ENCODE measurements at regions not wholly inside any gene's neighbourhood (a gene's known extent, or its start where the extent isn't known, plus 50 kb on each side); places are given as distances from the start of the nearest gene placed in this dataset.
"Not testable (repeated sequence)": the region's sequence is repeated elsewhere in the genome, so short reads cannot be mapped to it uniquely, and the experiment has no call there.

DNA sequence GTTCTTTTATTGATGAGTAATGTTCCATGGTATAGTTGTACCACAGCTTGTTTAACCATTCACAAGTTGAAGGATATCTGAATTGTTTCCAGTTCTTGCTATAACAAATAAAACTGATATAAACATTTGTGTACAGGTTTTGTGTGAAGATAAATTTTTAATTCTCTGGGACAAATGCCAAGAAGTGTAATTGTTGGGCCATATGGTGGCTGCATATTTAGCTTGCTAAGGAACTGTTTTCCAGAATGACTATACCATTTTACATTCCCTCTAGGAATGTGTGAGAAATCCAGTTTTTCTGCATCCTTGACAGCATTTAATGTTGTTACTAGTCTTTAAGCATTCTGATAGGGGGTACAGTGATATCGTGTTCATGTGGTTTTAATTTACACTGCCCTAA lies 368.5 kb downstream of the KIF2B start:
- no peak for DNase-seq (ENCODE audit: low spot score)

DNA sequence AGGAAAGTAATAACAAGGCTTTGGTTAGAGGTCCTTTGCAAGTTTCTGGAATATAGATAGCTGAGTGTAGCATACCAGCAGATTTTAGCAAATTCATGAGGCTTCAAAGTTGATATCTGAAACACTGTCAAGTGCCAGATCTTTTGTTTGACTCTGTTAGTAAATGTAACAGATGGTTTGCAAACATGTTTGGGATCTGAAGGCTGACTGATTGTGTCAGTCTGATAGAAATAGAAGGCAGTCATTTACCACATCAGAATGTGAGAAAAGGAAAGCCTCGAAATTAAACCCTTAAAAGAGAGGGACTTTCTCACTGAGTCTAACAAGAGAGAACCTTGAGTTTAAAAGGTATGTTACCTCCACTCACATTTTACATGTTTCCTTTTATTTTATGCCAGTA lies 371.5 kb downstream of the KIF2B start:
- no peak for DNase-seq (ENCODE audit: low spot score)

DNA sequence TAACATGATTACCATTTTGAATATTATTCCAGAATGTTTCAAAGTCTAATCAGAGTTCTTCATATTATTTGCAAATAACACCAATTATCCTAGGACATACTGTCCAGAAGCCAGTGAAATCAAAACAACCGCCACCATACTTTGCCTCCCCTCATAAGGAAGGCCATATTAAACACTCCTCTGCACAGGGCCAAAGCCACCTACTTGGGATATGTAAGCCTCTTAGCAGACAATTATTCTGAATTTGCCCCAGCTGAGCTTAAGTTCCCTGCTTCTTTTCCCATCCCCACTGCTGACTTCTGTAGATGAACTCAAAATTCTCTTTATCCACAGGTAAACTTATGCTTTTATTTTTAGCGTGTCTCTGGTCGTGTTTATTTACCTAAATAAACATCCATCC lies 374.0 kb downstream of the KIF2B start:
- DNase-seq (ENCODE audit: low spot score): no peak

DNA sequence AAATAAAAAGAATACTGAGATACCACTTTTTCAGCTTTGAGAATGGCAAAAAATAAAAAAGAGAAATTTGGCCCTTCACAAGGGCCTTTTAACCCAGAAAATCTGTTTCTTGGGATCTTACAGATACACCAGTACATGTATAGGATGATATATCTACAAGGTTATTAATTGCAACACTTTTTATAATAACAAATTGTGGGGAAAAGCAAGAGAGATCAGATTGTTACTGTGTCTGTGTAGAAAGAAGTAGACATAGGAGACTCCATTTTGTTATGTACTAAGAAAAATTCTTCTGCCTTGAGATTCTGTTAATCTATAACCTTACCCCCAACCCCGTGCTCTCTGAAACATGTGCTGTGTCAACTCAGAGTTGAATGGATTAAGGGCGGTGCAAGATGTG lies 378.7 kb downstream of the KIF2B start:
- not testable (repeated sequence) for DNase-seq (ENCODE audit: low spot score)

DNA sequence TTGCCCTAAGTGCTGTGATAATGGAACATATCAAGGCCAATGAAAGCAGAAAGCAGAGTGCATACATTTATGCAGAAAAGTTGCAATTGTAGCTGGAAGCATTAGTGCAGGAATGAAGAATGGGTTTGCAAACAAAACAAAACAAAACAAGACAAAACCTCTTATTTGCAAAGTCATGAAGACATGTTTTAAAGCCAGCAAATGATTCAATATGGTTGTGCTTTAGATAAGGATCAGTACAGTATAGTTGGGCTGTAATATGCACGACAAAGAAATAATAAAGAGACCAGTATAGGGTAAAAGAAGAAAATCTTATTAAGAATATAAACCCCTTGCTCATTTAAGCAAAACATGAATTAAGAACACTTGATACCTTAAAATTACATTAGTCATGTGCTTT lies 398.1 kb downstream of the KIF2B start:
- no peak for DNase-seq (ENCODE audit: low spot score)

DNA sequence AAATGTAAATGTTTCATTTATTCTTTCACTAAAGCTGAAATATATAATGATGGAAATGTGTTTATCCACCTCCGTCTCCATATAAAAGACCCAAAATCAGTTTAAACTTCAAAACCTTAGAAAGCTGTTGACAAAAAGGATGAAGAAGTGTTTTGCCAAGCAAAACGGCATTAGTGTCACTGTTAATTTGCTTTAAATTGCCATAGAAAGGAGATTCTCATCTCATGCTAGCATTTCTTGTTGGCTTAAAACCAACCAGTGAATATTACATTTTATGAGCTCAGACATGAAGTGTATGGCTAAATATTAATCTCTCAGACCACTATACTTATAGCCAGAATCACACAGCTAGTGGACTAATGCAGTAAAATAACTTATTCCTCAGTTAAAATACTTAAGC lies 398.8 kb downstream of the KIF2B start:
- no peak for DNase-seq (ENCODE audit: low spot score)

DNA sequence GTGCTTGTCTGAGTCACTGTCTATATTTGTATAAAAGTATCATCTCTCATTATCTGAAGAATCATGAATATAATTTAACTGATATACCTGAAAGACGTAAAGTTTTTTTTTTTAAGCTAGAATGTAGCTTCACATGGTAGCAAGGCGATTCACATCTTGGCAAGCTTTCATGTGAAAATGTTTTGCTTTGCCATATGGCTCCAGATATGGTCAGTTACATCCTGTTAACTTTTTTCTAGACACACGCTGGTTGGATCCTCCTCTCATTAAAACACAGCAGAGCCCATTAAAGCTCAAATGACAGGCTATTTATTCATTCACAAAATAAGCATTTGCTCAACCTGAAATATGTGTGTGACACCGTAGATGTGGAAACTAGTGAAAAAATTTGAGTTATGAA lies 412.8 kb downstream of the KIF2B start:
- DNase-seq (ENCODE audit: low spot score): no peak

DNA sequence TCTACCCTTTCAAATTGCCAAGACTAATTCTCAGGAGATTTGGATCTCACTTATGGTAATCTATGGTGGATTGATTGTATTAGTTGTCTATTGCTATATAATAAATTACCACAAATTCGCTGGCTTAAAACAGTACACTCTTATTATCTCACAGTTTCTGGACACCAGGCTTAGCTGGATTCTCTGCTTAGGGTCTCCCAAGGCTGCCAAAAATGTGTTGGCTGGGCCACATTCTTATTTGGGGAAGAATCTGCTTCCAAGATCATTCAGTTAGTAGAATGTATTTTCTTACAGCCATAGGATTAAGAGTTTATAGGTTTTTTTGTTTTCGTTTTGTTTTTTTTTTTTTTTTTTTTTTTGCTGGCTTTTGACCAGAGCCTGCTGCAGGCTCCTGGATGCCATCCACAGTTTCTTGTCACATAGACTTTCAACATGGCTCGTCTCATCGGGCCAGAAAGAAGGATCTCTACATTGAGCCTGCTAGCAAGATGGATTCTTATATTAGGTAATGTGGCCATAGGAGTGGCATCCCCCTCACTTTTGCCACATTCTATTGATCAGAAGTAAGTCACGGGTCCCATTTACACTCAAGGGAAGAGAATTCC lies 415.3 kb downstream of the KIF2B start:
- DNase-seq (ENCODE audit: low spot score): no peak

DNA sequence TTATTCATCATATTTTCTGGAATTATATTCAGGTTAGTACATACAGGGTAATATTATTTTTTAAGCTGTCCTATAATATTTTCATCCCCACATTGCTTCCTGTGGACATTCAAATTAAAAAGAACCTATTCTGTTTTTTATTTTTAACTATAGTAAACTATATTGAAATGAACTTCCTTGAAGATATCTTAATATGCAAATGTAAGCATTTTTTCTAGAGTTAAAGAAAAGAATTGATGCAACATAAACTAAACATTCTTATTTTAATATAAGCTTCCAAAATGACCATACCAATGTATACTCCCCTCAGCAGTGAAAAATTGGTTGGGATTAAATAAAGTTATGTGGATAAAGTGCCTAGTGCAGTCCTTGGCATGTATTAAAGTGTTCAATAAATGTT lies 416.6 kb downstream of the KIF2B start:
- no peak for DNase-seq (ENCODE audit: low spot score)

DNA sequence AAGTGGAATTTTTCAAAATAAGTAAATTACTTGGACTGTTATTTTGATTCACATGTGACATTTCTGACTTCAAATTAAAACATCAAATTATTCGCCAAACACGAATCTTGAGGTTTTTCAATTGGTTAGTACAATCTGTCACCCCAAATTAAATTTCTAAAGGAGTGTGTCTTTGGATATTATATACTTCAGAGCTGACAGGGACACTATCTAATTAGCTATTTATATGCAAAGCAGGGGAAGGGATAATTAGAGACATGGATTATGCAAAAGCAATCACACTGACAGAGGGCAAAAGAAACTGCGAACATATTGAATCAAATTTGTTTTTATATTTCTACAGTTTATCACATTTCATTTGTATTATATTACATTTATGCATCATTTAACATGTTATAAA lies 433.0 kb downstream of the KIF2B start:
- DNase-seq (ENCODE audit: low spot score): no peak

DNA sequence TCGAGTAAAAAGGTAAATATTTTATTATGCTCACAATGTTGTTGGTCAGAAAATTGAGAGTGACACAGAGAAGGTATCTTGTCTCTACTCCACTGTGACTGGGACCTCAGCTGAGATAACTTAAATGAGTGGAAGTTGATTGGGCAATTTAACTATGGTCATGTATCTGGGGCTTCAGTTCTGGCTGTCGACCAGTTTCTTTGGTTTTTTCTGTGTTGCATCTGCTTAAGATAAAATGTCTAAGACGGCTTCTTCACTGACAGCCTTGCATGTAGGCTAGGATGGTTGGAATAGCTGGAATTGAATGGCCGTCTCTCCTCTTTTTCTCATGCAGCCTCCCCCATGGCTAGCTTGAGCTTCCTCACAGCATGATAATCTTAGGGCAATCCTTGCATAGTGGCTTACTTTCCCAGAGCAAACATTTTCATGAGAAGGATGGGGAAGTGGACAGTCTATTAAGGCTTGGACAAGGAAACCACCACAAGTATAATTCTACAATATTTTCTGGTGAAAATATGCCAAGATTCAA lies 433.7 kb downstream of the KIF2B start:
- no peak for DNase-seq (ENCODE audit: low spot score)

DNA sequence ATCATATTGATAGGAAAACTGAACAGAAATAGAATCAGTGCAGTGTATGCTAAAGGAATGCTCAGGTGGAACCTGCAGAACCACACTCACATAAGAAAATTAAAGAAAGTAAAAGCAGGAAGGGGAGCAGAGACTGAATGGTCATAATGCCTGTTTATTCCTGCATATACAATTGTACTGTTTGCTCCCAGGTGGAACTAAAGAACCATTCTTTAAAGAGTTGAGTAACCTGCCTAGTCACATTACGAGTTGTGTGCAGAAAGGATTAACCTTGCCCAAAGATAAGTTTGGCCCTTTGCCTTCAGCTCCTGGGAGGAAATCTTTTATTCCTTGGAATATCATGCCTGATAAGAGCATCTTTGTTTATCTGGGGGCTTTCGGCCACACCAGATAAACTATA lies 434.7 kb downstream of the KIF2B start:
- no peak for DNase-seq (ENCODE audit: low spot score)

DNA sequence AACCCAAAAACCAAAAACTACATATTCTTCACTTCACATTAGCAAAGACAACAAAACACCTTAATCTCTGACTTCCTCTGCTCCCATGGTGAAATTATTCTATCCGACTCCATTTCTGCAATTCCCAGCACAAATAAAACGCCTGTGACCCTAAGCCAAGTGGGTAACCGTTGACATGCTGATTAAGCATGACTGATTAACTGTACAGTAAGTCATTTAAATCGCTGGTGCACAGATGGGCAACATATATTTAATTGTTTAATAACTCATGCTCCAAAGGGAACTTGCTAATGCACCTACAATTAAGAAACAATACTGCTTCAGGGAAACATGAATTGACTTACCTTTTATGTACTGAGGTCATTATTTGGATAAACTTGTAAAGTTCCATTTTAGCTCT lies 436.7 kb downstream of the KIF2B start:
- no peak for DNase-seq (ENCODE audit: low spot score)

DNA sequence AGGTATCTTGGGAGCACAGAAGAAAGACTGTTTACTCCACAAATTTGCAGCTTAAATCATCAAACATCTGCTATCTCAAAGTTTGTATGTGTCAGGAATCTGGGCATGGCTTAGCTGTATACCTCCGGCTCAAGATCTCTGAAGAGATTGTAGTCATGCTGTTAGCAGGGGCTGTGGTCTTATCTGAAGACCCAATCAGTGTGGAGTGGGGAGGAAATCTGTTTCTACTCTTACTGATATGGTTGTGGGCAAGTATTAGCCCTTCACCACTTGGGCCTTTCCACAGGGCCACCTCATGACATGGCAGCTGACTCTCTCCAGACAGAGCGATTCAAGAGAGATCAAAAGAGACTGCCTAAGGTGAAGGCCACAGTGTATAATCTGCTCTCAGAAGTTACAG lies 438.7 kb downstream of the KIF2B start:
- DNase-seq (ENCODE audit: low spot score): no peak

DNA sequence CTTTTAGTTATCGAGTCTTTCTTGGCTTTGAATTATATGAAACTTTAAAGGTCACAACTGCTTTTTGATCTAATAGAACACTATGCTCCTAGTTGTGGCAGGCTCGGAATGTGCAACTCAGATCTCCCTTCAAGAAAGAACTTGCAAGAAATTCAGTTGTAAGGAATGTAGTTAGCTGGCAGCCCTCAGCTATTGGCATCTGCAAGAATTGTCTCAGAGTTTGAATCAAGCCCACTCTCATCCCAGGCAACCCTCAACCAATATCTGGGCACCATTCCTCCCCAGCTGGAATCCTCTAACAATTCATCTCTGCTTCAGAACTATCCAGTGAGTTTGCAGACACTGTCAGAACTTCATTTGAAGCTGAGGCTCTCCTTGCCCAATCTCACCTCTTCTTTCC lies 447.2 kb downstream of the KIF2B start:
- DNase-seq (ENCODE audit: low spot score): no peak

DNA sequence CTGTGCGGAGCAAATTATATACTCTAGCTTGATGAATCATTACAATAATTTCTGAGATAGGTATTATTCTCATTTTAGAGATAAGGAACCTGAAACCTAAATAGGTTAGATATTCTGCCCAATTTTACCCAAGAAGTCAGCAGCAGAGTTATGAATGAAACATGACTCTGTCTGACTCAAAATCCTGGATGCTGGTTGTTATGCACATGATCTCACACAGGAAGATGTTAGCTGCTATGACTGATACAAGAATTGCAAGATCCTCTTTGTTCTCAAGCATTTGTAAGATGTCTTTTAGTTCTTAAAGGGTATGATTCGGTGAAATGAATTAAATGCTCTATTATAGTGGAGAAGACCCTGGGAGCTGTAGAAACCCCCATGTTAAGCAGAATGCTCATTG lies 447.8 kb downstream of the KIF2B start:
- DNase-seq (ENCODE audit: low spot score): no peak

DNA sequence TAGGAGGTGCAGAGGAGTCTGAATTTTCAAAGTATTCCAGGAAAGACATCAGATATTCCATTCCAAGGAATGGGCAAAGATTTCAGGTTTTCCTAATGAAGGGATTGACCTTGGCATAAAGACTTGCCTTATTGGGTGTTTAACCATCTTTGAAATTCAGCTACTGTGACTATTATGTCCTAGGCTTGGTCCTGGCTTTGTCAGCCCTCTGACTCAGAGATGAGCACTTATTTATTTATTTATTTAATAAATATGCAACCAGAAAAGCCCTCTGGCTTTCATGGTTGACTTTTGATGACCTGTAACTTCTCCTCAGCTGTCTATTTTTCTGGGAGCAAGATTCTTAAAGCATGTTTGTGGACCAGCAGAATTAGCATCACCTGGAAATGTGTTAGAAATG lies 455.1 kb downstream of the KIF2B start:
- no peak for DNase-seq (ENCODE audit: low spot score)

DNA sequence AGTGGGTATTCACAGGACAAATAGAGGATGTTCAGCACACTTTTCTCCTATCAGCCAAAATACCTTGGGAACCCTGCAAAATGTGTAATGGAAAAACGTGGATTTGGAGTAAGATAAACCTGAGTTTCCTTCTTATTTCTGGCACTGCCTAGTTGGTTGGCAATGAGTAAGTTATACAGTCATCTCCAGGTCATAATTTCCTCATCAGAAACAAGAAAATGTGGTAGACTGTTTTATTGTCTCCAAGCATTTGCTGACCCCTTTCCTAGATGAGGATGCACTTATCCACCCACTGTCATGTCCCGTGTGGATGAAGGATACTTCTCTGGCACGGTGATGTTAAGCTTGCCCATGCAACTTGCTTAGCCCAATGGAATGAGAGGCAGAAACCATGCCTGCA lies 458.0 kb downstream of the KIF2B start:
- no peak for DNase-seq (ENCODE audit: low spot score)

DNA sequence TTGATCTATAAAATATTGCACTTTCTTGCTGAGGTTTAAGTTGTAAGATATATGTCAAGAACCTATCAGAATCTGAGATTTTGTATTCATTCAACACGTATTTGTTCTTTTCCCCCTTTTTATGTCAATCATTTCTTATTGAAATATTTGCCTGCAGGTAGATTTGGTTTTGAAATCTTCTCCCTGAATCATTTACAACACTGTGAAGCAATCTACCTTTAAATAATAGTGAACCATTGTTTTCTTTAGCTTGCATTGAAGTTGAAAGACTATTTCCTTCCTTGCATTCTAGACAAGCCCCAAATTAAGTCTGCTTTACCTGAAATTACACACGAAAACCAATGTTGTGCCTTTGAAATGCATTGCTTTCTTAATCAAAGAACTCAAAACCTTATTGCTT lies 460.2 kb downstream of the KIF2B start:
- DNase-seq (ENCODE audit: low spot score): no peak

DNA sequence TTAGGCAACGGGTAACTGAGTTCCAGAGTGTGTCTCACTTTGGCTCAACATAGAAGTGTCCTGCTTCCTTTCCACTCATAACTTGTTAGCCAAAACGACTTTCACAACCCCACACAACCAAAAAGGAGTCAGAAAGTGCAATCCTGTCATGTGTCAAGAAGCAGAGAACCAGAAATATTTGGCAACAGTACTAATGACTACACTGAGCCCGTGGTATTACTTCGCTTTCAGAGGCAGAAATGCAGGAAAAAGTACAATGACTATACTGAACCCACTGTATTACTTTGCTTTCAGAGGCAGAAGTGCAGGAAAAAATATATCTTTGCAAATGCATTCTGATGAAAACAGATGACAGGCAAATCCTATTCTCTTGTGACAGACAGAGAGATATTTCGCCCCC lies 484.6 kb downstream of the KIF2B start:
- DNase-seq (ENCODE audit: low spot score): no peak

DNA sequence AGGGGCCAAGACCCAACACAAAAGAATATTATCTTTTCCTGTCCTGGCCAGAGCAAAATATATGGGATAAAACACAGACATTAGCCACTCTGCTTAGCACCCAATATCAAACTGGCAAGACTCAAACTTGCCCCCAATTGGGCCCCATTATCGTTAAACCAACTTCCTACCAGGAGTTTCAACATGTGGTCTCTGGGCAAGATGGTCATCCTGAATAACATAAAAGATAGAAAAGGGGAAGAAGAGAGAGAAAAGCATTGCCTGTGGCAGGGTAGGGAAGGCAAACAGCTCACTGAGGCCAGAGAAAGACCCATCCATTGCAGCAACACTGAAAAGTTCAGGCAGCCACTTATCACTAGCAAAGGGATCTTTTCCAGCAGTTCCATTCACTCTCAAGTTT lies 502.1 kb downstream of the KIF2B start:
- DNase-seq (ENCODE audit: low spot score): no peak

DNA sequence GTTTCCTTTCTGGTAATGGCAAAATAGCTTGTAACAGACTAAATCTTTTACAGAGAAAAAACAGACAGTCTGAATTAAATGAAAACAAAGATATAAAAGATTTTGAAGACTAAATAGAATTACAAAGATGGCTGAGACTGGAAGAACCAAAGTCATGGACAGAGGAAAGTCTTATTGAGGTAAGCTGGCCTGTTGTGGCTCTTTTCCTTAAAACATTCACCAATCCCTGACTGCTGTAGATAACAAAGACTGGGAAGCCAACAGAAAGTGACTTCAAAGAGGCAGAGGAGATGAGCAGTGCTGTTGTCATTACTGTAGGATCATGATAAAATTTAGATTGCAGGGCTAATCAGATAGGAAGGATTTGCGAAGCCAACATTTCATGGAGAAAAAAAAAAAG lies 517.0 kb downstream of the KIF2B start:
- no peak for DNase-seq (ENCODE audit: low spot score)

DNA sequence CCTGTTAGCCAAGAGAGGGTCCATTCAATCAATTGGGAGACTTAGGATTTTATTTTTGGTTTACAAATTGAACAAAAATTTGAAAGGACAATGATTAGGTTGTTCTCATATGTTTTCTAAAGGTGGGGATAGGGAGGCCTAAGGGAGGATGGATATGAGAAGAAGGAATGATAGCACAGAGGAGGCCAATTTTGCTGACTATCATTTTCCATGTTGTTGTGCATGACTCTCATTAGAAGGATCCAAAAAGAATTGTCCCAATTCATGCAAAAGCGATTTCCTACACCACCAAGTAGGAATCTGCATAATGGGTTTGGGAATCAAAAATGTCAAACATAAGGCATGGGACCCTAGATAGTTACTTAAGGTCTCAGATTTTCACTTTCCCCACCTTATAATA lies 524.8 kb downstream of the KIF2B start:
- DNase-seq (ENCODE audit: low spot score): no peak

DNA sequence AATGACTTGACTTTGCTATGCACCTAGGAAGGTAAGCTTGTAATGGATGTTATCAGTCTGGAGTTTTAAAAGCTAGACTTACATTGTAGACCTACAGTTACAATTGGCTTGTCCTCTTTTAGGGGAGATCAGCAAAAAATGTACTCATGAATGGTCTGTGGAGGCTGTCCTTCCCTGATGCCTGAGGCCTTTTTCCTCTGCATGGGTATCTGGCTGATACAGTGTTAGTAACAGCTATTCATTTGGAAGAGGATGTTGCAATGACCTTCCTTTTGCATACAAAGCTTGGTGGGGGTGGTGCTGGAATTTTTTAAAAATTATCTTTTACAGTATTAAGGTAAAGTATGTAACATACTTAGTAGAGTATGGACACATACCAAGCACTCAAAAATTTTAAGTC lies 525.5 kb downstream of the KIF2B start:
- no peak for DNase-seq (ENCODE audit: low spot score)

All from COLO829 (cell line).